NCI-H1694 treated with DMSO at 0.1 percent for 48 hours (cell line): ENCODE measurements at regions not wholly inside any gene's neighbourhood (a gene's known extent, or its start where the extent isn't known, plus 50 kb on each side); places are given as distances from the start of the nearest gene placed in this dataset.

Experiments used
- DNase-seq: peaks from one replicate; lab custom pipeline; 2025; lab: John Stamatoyannopoulos, UW

DNA sequence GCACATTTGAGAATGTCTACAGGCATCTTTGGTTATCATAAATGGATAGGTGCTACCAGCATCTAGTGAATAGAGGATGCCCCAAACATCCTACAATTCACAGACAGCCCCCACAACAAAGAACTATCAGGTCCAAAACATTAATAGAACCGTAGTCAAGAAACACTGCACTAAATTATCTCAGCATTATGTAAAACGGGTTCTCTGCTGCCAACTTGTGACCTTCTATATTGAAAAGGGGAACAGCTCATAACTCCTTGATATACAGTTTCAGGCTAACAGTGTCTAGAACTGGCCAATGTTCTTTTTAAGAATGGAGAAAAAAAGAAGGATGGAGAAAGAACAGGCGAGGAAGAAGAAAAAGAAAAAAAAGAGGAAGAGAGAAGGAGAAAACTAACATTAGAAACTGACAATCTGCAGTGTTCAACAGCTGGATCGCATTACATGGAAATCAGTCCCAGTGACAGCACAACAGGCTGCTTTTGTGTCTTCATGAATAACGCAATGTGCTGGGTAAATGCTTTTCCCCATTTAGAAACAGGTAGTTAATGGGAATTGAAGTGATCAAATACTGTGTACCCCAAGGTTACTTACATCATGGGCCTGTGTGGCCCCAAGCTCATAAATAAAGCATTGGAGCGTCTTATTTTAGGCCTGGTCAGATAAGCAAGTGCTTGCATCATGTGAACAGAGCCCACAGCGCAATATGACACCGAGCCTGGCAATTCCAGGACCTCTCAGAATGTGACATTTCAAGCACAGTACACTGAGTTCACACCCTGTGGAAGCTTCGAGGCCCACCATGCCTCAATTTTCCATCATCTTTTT lies 339.5 kb downstream of the DHX15 start:
- DNase-seq: no peak

- no peak for DNase-seq
These were observed 340.7 kb downstream of the DHX15 start for GRCh38 chr4:24243641-24244040.

DNA sequence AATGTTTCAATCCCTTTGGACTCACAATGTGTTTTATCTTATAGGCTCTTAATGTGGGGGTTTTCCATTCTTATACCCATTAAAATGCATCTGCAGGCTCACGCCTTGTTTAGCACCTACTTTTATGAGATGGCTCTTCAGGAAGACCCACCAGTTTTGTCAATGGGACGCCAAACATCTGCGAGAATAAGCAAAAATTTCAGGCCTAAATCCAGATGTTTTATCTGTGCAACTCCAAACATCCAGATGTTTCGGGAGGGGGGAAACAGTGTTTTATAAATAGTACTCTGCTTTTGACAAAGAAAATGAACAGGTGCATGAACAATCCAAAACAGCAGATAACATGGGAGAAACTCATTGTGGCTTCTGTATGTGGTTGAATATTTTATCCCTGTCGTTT lies 342.8 kb downstream of the DHX15 start:
- DNase-seq: no peak

DNA sequence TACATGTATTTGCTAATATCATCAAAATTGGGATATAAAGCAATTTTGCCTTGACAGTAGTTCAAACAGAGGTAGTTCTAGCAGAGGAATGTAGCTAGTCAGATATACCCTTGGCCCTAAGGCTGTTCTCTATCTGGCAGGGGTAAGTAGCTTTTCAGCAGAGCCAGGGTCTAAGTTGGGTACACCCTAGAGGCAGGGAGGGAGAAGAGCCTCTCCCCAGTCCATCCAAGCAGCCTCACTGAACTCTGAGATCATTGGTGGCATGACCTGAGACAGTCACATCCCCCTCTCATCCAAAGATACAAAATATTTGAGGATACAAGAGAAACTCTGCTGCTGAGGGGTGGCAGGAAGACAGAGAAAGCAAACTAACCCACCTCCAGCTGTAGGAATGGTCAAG lies 343.7 kb downstream of the DHX15 start:
- no peak for DNase-seq

DNA sequence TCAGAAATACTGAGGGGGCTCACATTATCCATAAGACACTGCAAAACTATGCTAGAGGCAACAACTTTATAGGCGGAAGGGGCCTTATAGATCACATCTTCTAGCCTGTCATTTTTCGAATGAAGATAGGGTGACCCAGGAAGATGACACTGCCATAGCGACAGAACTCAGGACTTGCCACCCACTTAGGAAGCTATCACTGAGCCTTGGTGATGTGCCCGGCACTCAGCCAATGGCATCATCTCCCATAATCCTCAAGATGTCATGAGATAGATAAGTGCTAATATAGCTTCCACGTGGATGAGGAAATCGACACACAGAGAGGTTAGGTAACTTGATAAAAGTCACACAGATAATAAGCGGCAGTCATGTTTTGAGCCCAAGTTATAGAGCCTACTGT lies 346.6 kb downstream of the DHX15 start:
- DNase-seq: no peak

- DNase-seq: no peak
These were observed 346.7 kb upstream of the PPARGC1A start for GRCh38 chr4:24236532-24236931.

DNA sequence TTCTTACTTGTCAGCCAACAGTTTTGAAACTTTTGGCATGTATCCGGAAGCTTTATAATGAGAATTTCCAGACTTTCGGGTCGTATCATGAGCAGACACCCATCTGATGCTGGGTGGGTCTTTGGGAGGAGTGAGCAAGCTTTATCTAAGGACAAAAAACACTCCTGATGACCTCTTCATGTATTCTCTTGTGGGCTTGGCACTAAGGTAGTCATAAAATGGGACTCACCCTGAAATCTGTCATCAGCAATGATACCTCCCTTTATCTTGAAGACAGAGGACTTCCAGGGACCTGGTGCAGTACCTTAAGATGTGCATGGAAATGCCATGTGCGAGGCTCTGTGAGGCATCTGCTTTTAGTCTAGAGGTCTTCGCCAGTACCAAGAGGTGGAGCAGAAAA lies 346.3 kb upstream of the PPARGC1A start:
- no peak for DNase-seq

DNA sequence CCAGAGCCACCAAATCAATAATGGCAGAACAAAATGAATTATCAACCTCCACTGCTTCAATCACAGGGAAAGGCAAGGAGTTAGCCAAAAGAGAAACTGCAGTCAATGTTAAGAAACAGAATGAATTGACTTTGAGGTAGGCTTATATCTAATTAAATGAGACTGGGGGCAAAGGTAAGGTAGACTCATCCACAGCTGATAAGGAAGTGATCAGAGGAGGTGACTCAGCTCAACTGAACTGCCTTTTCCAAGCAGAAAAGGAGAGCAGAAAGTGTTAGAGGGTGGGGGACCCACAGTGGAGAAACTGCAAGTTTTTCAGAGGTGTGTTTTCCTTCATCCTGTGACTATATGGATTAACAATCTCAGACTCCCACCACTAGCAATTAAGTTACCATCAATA lies 345.8 kb upstream of the PPARGC1A start:
- no peak for DNase-seq

- DNase-seq: no peak
These were observed 344.5 kb upstream of the PPARGC1A start for GRCh38 chr4:24234288-24234848.

GRCh38 chr4:24230955-24231354 lies 341.1 kb upstream of the PPARGC1A start:
- DNase-seq: no peak

DNA sequence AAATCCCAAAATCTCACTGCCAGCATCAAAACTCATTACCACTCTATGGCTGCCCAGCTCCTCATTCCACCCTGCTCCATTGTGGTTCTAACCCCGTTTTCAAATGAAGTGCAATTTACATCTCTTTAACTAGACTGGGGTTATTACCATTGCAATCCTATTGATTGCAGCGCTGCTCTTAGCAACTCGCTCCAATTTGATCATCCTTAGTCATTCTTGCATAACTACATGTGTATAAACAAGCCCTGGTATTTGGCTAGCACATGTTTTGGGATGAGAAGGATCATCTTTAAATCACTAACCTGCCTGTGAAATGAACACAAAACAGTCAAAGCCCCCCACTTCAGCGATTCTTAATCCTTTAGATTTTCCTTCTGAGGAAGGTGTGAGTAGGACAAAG lies 340.1 kb upstream of the PPARGC1A start:
- DNase-seq: no peak

- DNase-seq: no peak
These were observed 338.8 kb upstream of the PPARGC1A start for GRCh38 chr4:24228692-24229091.

GRCh38 chr4:24226667-24227066 lies 336.8 kb upstream of the PPARGC1A start:
- DNase-seq: no peak

DNA sequence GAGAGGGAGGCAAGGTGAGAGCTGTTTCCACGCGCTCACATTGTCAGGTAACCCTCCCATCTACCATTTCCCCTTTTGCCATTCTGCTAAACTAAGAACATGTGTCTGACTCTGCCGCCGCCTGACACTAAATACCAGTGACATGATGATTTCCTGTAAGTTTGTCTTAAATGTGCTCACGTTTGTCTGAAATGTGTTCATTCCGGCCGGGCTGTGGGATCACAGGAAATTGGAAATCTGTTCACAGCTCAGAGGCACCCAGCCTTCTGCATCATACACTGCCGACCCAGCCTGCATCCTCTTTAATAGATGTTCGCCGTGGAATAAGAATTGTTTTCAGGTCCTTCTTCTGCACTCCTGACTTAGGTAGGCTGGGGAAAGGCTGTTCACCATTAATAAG lies 336.2 kb upstream of the PPARGC1A start:
- no peak for DNase-seq

- DNase-seq: no peak
These were observed 334.6 kb upstream of the PPARGC1A start for GRCh38 chr4:24224446-24224845.

DNA sequence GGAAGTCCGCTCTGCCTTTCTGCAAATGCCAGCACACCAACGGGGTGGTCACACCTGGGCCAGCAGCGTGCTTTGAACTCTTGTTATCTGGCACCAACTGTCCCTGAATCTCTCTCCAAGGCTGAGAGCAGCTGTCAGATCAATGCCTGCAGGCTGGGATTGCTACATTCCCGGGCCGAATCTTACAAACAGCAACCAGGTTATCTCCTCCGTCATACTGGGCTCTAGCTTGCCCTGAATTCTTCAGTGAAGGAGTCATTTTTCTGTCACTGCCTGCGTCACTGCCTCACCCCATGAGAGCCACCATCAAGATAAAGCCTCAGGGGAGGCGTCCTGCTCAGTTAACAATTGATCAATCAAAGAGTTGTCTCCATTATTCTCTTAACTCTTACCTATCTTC lies 329.4 kb upstream of the PPARGC1A start:
- DNase-seq: no peak

DNA sequence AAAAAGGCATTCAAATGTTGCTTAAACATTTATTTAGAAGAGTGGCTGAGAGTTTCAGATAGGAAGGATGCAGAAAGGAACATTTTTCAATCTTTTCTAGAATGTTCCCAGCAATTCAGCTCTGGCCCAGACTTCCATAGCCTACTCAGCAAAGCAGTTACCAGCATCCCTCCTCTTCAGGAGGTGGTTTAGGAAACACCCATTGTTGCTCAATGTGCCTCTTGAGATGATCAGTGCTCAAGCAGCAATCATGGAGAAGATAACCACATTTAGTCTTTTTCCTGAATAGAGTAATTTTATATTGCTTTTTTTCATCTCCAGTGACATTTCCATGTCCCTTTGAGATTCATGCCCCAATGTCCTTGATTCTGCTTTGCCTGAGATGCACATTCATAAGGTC lies 328.7 kb upstream of the PPARGC1A start:
- DNase-seq: no peak

DNA sequence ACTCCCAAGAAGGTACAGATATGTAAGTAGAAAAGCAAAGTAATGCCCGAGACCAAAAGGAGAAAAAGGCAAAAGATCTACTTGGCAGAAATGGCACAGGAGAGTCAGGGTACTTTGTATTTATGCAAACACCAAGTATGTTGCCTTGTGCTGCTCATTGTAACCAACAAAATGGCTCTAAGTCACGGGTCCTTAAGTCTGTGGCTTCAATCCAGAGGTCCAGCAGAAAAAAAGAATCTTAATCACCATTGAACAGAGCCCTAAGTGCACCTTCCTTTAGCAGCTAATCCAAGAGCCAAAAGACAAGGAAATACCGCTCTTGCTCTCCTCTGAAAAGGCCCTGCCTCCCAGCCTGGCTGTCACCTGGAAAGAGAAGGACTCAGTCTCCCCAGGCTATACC lies 324.9 kb upstream of the PPARGC1A start:
- DNase-seq: no peak

DNA sequence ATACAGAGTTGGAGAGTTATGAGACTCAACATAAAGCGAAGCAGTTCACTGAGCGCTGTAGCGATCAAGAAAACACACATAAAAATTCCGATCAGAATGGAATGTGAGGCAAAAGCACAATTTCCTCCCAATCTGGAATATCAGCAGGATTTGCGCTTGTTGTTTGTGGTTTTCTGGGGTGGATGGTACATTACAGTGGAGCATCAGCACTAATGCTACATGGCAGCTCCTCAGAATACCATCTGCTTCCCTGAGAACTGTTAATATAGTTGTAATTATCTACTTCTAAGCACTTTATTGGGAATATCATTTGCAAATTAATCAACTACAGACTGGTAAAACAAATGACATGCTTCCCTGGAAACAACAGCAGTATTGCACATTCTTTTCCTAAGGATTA lies 324.1 kb upstream of the PPARGC1A start:
- DNase-seq: no peak

DNA sequence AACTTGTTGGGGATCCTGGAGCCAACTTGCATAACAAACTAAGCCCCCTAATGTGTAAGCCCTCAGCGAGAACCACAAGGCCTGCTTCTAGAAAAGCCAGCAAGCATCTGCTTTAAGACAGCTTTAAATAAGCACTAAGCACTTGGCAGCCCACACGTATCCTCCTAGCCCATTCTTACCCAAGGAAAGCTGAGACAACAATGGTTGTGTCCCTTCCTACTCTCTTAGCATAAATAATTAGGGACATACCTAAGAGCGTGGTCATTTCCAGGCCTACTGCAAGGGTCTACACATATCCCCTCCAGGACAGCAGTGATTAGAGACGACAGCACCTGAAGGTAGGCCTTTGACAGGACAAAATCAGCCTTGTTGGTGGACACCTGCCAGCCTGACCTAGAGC lies 322.8 kb upstream of the PPARGC1A start:
- no peak for DNase-seq

- no peak for DNase-seq
These were observed 322.0 kb upstream of the PPARGC1A start for GRCh38 chr4:24211856-24212255.

DNA sequence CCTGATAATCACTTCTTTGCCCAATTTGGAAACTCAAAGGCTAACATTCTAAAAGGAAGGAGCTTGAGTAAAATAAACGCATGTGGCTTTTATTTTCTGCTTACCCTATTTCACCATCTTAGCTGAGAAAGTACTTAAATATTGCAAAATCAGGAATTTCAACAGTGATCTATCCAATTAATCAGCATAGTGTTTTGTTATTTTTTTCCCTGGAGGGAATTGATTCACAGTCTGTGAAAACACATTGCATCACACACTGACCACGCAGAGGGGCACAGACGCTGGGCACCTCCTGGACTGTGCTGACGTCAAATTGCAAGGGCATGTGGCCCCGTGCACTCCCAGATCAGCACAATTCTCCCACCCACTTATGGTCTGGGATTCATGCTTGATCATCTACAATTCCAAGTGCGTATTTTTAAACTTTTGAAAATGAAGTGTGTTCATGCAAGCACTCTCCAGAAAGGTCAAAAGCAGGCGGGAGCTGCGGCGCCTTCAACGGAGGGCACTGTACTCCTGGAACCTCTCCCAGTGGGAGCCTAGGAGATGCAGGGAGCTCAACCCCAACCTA lies 320.6 kb upstream of the PPARGC1A start:
- DNase-seq: no peak

DNA sequence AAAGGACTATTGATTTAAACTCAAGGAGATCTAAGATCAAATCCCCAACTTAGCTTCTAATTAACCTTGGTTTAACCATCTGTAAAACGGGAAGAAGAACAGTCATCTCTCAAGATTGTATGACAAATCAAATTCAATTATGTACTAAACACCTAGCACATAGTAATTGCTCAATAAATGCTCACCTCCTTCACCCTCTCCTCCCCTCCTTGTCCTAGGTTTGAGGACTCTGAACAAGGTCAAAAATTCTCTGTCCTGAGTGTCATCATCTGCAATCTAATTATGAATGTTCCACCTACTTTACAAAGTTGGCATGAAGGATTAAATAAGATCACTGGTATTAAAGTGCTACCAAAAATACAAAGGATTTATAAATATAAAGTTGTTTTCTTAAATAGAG lies 320.1 kb upstream of the PPARGC1A start:
- DNase-seq: no peak

GRCh38 chr4:24209131-24209530 lies 319.3 kb upstream of the PPARGC1A start:
- no peak for DNase-seq
